Pancreas (tissue), 10 donors: ENCODE measurements at regions not wholly inside any gene's neighbourhood (a gene's known extent, or its start where the extent isn't known, plus 50 kb on each side); places are given as distances from the start of the nearest gene placed in this dataset.

Experiments
- ATAC-seq, 4 donors: fragments of 200-7000 bp; cut with Tn5 transposase; one replicate each; pipeline versions ENCODE4 v1.8.0 to v1.9.1; 2020; ENCODE audit warnings: mild to moderate bottlenecking in 4 of 4, moderate library complexity in 4 of 4
- DNase-seq, 6 donors: peaks; one replicate each; pipeline ENCODE4 v3.0.0-alpha.2; 2020
- FAIRE-seq: peaks from 2 replicates; lab custom pipeline; 2012; peaks lifted over from hg19 to GRCh38; lab: Jason Lieb, UNC
- H3K27ac ChIP-seq, 4 donors: fragments of 200-600 bp; sonication (generic); 1 replicate in 3 of 4; 2 replicates in 1 of 4; pipeline versions ENCODE4 v1.5.0 to v1.8.0; 2020
- H3K27me3 ChIP-seq, 4 donors: fragments of 200-600 bp; one replicate each; pipeline ENCODE4 v1.8.0; 2021
- H3K36me3 ChIP-seq, 3 donors: fragments of 200-600 bp; sonication (generic) in 1 of 3; one replicate each; pipeline versions ENCODE4 v1.5.0 to v1.8.0; 2020 to 2021
- H3K4me1 ChIP-seq, 3 donors: fragments of 200-600 bp; one replicate each; pipeline ENCODE4 v1.8.0; 2021
- H3K4me3 ChIP-seq, 4 donors: fragments of 200-600 bp; sonication (generic) in 2 of 4; one replicate each; pipeline versions ENCODE4 v1.5.0 to v1.8.0; 2020 to 2021
- H3K9me3 ChIP-seq, 4 donors: fragments of 200-600 bp; one replicate each; pipeline ENCODE4 v1.8.0; 2021
- CTCF ChIP-seq, 4 donors: fragments of 200-600 bp; sonication (generic) in 3 of 4; IDR thresholded peaks; one replicate each; pipeline versions ENCODE4 v1.5.0 to v1.8.0; 2021; ENCODE audit warnings: antibody characterized with exemption in 4 of 4
- WGBS, 2 donors: extraction: QIAGEN DNeasy Blood & Tissue Kit; methylation state at CpG; one replicate each; pipeline ENCODE4 v1.1.7; 2013; 5-methylcytosine and 5-hydroxymethylcytosine counted together
- intact Hi-C, 3 donors: fragments of 100-400 bp; cut with DNase I; formaldehyde crosslinking; loops; one replicate each; pipeline versions ENCODE4 v1.11.1 to v1.14.2; 2022
- donor health status: healthy with polysubstance abuse.
- donor health status: DM: no; HTN: no; CAD: no; lungs with moderate emphysema.
- donor health status: DM: no; HTN: no; CAD: no.
- donor health status: control.
- donor health status: control.
- donor health status: Bipolar disorder and iron deficiency.
- donor health status: DM: yes; HTN: yes; CAD: no.
- donor health status: DM: no; HTN: no; CAD: no.
- donor health status: DM: no; HTN: no; CAD: no.
- donor health status: DM: yes; HTN: yes; CAD: no.

GRCh38 chr2:11955314-11955713 lies 208.9 kb downstream of the LPIN1 start:
- Histone ChIP-seq H3K9me3 (no peaks in the 10 kb centered on the region), H3K4me1 (no peaks in the 10 kb centered on the region), H3K27ac (no peak overlapping the region), H3K4me3 (no peak overlapping the region), H3K27me3 (no peaks in the 10 kb centered on the region), H3K36me3 (no peaks in the 10 kb centered on the region)
- FAIRE-seq (no peak), ATAC-seq (no peak), DNase-seq (no peak)
- intact Hi-C loops: no loop called here
- 54 to 79% methylated on average over 2 of the region's 2 CpGs for WGBS, 2 donors
- no peak for TF ChIP-seq CTCF (IDR thresholded peaks at IDR 0.05)

GRCh38 chr2:11955884-11956291 lies 209.5 kb downstream of the LPIN1 start:
- Histone ChIP-seq H3K27ac (no peak overlapping the region), H3K27me3 (no peaks in the 10 kb centered on the region), H3K4me3 (no peak overlapping the region), H3K4me1 (no peaks in the 10 kb centered on the region), H3K36me3 (no peaks in the 10 kb centered on the region), H3K9me3 (no peaks in the 10 kb centered on the region)
- no peak for TF ChIP-seq CTCF (IDR thresholded peaks at IDR 0.05)
- no peak for DNase-seq
- no peak for ATAC-seq
- intact Hi-C loops: no loop called here
- WGBS, 2 donors: 66 to 74% methylated on average over 9 of the region's 9 CpGs
- FAIRE-seq: no peak

- no peaks in the 10 kb centered on the region for H3K27me3 ChIP-seq
- TF ChIP-seq CTCF (IDR thresholded peaks at IDR 0.05): no peak
- ATAC-seq (no peak), FAIRE-seq (no peak), DNase-seq (no peak)
- no peak overlapping the region for H3K27ac ChIP-seq
- intact Hi-C loops: no loop called here
- H3K4me3 ChIP-seq: no peak overlapping the region
- H3K4me1 ChIP-seq: no peaks in the 10 kb centered on the region
- no peaks in the 10 kb centered on the region for H3K9me3 ChIP-seq
- H3K36me3 ChIP-seq: no peaks in the 10 kb centered on the region
- WGBS, 2 donors: 78 to 81% methylated on average over 10 of the region's 10 CpGs
Observed at GRCh38 chr2:11962707-11963328, 216.4 kb downstream of the LPIN1 start.

- Histone ChIP-seq H3K36me3 (no peaks in the 10 kb centered on the region), H3K4me1 (no peaks in the 10 kb centered on the region), H3K27me3 (no peaks in the 10 kb centered on the region), H3K27ac (no peak overlapping the region), H3K9me3 (no peaks in the 10 kb centered on the region), H3K4me3 (no peak overlapping the region)
- DNase-seq (no peak), ATAC-seq (no peak), FAIRE-seq (no peak)
- no peak for TF ChIP-seq CTCF (IDR thresholded peaks at IDR 0.05)
- WGBS, 2 donors: 81 to 92% methylated on average over 1 of the region's 1 CpG
- intact Hi-C loops: no loop called here
Observed at GRCh38 chr2:11963966-11964365, 217.5 kb downstream of the LPIN1 start.

- FAIRE-seq: no peak
- intact Hi-C loops: no loop called here
- no peak for DNase-seq
- Histone ChIP-seq H3K4me1 (no peaks in the 10 kb centered on the region), H3K27ac (no peak overlapping the region), H3K9me3 (no peaks in the 10 kb centered on the region), H3K27me3 (no peaks in the 10 kb centered on the region), H3K4me3 (no peak overlapping the region), H3K36me3 (no peaks in the 10 kb centered on the region)
- TF ChIP-seq CTCF (IDR thresholded peaks at IDR 0.05): no peak
- 32 to 34% methylated on average over 7 of the region's 7 CpGs for WGBS, 2 donors
- no peak for ATAC-seq
Observed at GRCh38 chr2:11967946-11968465, 221.6 kb downstream of the LPIN1 start.
